ENCODE measurements at regions not wholly inside any gene's neighbourhood (a gene's known extent, or its start where the extent isn't known, plus 50 kb on each side); places are given as distances from the start of the nearest gene placed in this dataset.

DNA sequence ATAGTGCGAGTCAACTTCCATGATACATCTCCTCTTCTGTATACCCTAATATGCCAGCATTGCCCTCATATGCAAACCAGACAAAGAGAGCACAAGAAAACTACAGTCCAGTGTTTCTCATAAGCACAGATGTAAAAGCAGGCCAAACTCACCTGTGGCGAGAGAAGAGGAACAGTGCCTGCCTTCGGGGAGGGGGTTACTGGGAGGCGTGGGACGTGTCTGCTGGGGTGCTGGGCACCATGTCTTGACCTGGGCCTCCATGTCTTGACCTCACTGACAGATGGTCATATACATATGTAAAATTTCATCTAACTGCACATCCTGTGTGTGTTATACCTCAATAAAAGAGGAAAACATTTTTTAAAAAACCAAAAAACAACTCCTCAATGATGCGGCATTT lies 159.3 kb upstream of the PPP1R26 start:
- no peaks in the 10 kb centered on the region for H4K20me1 ChIP-seq (ENCODE audit: control insufficient read depth, extremely low read depth, insufficient read depth, low read length)
- DNase-seq (ENCODE audit: low read depth, low spot score): no peak
- H3K9me1 ChIP-seq (ENCODE audit: control insufficient read depth, extremely low read depth, insufficient read depth, low read length): no peaks in the 10 kb centered on the region
- no peaks in the 10 kb centered on the region for H3K4me1 ChIP-seq (ENCODE audit: control insufficient read depth, extremely low read depth, insufficient read depth, low read length)
- TF ChIP-seq, protein P1, sequence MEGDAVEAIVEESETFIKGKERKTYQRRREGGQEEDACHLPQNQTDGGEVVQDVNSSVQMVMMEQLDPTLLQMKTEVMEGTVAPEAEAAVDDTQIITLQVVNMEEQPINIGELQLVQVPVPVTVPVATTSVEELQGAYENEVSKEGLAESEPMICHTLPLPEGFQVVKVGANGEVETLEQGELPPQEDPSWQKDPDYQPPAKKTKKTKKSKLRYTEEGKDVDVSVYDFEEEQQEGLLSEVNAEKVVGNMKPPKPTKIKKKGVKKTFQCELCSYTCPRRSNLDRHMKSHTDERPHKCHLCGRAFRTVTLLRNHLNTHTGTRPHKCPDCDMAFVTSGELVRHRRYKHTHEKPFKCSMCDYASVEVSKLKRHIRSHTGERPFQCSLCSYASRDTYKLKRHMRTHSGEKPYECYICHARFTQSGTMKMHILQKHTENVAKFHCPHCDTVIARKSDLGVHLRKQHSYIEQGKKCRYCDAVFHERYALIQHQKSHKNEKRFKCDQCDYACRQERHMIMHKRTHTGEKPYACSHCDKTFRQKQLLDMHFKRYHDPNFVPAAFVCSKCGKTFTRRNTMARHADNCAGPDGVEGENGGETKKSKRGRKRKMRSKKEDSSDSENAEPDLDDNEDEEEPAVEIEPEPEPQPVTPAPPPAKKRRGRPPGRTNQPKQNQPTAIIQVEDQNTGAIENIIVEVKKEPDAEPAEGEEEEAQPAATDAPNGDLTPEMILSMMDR (optimal IDR thresholded peaks at IDR 0.05 in 1 of 3, IDR thresholded peaks at IDR 0.05 in 1 of 3, conservative IDR thresholded peaks at IDR 0.05 in 1 of 3; ENCODE audit: extremely low read depth in 1 of 3, insufficient read depth in 2 of 3, low read length in 3 of 3): no peak
- TF ChIP-seq EZH2 (IDR thresholded peaks at IDR 0.05; ENCODE audit: low read length): no peak
- H3K27me3 ChIP-seq (ENCODE audit: control insufficient read depth, extremely low read depth, insufficient read depth, low read length): no peaks in the 10 kb centered on the region
- H3K4me2 ChIP-seq (ENCODE audit: control insufficient read depth, extremely low read depth, insufficient read depth, low read depth, low read length): no peak overlapping the region
- no peak overlapping the region for H3K4me3 ChIP-seq (ENCODE audit: control insufficient read depth in 2 of 3, extremely low read depth in 1 of 3, insufficient read depth in 2 of 3, low read depth in 1 of 3, low read length in 3 of 3)
- H3K79me2 ChIP-seq (ENCODE audit: control insufficient read depth, insufficient read depth, low read length): no peaks in the 10 kb centered on the region
- no peaks in the 10 kb centered on the region for H3K9me3 ChIP-seq (ENCODE audit: control insufficient read depth, low read depth, low read length)
- no peak overlapping the region for H3K27ac ChIP-seq (ENCODE audit: control insufficient read depth, insufficient read depth, low read length)
- no peak overlapping the region for H2AFZ ChIP-seq (ENCODE audit: control insufficient read depth, low read length)
- FAIRE-seq: no peak
- no peak overlapping the region for H3K9ac ChIP-seq (ENCODE audit: control insufficient read depth, extremely low read depth, insufficient read depth, low read length)
- dilution Hi-C loops (cut with MboI; ENCODE audit: extremely low pct_ligation_motif_present, low sequenced_read_pairs): no loop called here
- H3K36me3 ChIP-seq (ENCODE audit: control insufficient read depth in 2 of 2, extremely low read depth in 1 of 2, insufficient read depth in 2 of 2, low read length in 2 of 2): no peaks in the 10 kb centered on the region

DNA sequence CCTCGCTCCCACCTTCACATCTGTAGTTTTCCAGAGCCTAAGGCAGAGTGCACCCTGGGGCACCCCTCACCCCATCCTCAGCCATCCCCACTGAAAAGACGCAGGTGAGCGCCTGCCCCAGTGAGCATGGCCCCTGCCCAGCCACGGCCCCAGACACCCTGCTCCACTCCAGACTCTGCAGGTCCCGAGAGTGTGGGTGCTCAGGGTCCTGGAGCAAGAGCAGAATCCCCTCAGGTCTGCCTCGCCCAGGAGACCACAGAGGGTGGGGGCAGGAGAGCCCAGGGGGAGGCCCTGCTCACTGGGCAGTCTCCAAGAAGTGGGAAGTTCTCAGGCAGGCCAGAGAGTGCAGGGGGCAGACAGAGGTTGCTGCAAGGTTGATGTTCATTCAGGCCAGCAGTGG lies 158.6 kb upstream of the PPP1R26 start:
- dilution Hi-C loops (cut with MboI; ENCODE audit: extremely low pct_ligation_motif_present, low sequenced_read_pairs): no loop called here
- H3K4me1 ChIP-seq (ENCODE audit: control insufficient read depth, extremely low read depth, insufficient read depth, low read length): no peaks in the 10 kb centered on the region
- H4K20me1 ChIP-seq (ENCODE audit: control insufficient read depth, extremely low read depth, insufficient read depth, low read length): no peaks in the 10 kb centered on the region
- no peaks in the 10 kb centered on the region for H3K9me1 ChIP-seq (ENCODE audit: control insufficient read depth, extremely low read depth, insufficient read depth, low read length)
- H3K9me3 ChIP-seq (ENCODE audit: control insufficient read depth, low read depth, low read length): peaks cover 3% of the 10 kb centered on the region
- H3K27me3 ChIP-seq (ENCODE audit: control insufficient read depth, extremely low read depth, insufficient read depth, low read length): no peaks in the 10 kb centered on the region
- DNase-seq (ENCODE audit: low read depth, low spot score) (no peak), FAIRE-seq (no peak)
- no peak overlapping the region for H2AFZ ChIP-seq (ENCODE audit: control insufficient read depth, low read length)
- no peak overlapping the region for H3K9ac ChIP-seq (ENCODE audit: control insufficient read depth, extremely low read depth, insufficient read depth, low read length)
- H3K36me3 ChIP-seq (ENCODE audit: control insufficient read depth in 2 of 2, extremely low read depth in 1 of 2, insufficient read depth in 2 of 2, low read length in 2 of 2): no peaks in the 10 kb centered on the region
- H3K4me2 ChIP-seq (ENCODE audit: control insufficient read depth, extremely low read depth, insufficient read depth, low read depth, low read length): no peak overlapping the region
- H3K79me2 ChIP-seq (ENCODE audit: control insufficient read depth, insufficient read depth, low read length): no peaks in the 10 kb centered on the region
- TF ChIP-seq, protein P1 (optimal IDR thresholded peaks at IDR 0.05 in 1 of 3, IDR thresholded peaks at IDR 0.05 in 1 of 3, conservative IDR thresholded peaks at IDR 0.05 in 1 of 3; ENCODE audit: extremely low read depth in 1 of 3, insufficient read depth in 2 of 3, low read length in 3 of 3): no peak
- no peak for TF ChIP-seq EZH2 (IDR thresholded peaks at IDR 0.05; ENCODE audit: low read length)
- H3K27ac ChIP-seq (ENCODE audit: control insufficient read depth, insufficient read depth, low read length): no peak overlapping the region
- no peak overlapping the region for H3K4me3 ChIP-seq (ENCODE audit: control insufficient read depth in 2 of 3, extremely low read depth in 1 of 3, insufficient read depth in 2 of 3, low read depth in 1 of 3, low read length in 3 of 3)

Data from keratinocyte (primary cell).